Activated CD4-positive, alpha-beta T cell treated with anti-CD3 and anti-CD28 coated beads, Interleukin-10, Interleukin-2, amounts not matched to agents 100 ng/mL and 50 ng/mL, durations not matched to agents 16 hours and 8 hours (primary cell): ENCODE measurements at regions not wholly inside any gene's neighbourhood (a gene's known extent, or its start where the extent isn't known, plus 50 kb on each side); places are given as distances from the start of the nearest gene placed in this dataset.
A peak's percentile ranks its signal among the peaks of the same experiment; 100 is the strongest.
"Not testable (repeated sequence)": the region's sequence is repeated elsewhere in the genome, so short reads cannot be mapped to it uniquely, and the experiment has no call there.

Source experiments
- DNase-seq: peaks from one replicate; pipeline ENCODE4 v3.0.0-alpha.2; 2020

DNA sequence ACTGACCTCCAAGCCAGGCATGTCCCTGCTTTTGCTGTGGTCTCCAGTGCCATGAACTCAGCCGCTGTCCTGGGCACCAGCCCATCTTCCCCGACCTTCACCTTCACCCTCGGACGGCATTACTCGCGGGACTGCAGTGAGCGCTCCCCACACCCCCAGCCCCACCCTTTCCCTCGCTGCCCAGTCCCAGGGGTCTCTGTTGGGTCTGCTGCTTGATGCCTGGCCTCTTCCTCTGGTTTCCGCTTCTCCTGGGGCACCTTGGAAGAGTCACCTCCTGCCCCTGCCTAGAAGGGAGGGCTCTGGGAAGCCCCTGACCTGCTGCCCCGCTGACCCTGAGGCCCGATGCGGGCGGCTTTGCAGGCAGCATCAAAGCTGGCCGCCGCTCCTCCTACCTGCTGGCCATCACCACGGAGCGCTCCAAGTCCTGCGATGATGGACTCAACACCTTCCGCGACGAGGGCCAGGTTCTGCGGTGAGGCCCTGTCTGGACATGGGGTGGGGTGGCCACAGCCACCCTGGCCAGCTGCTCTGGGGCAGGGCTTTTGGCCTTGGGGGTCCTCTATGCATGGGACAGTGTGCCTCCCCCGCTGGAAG, 102.3 kb downstream of the ZNF267 start:
- not testable (repeated sequence) for DNase-seq

DNA sequence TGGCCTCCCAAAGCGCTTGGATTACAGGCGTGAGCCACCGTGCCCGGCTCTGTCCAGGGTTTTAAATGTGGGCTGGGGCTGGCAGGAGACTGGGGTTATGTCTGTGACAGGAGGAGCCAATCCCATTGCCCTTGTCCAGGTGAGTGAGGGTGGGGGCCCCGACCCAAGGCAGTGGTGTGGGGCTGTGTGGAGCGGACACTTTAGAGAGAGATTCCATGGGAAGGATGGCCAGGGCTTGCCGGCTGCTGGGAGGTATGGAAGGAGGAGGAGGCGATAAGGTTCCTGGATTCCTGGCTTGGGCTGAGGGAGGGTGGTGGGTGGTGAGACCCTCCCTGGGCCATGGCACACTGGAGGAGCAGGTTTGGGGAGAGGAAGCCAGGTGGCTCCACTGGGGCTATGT, 104.9 kb downstream of the ZNF267 start:
- not testable (repeated sequence) for DNase-seq

DNA sequence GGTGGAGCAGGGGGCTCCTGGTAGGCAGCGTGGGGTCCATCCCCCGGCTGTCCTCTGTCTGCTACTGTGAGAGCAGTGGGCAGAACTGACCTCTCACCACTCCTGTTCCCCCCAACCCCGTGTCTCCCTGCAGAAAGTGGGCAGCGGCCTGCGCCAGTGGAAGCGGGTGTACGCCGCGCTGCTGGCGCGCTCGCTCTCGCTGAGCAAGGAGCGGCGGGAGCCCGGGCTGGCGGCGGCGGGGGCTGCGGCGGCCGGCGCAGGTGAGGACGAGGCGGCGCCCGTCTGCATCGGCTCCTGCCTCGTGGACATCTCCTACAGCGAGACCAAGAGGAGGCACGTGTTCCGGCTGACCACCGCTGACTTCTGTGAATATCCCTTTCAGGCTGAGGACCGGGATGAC, 108.1 kb downstream of the ZNF267 start:
- not testable (repeated sequence) for DNase-seq

DNA sequence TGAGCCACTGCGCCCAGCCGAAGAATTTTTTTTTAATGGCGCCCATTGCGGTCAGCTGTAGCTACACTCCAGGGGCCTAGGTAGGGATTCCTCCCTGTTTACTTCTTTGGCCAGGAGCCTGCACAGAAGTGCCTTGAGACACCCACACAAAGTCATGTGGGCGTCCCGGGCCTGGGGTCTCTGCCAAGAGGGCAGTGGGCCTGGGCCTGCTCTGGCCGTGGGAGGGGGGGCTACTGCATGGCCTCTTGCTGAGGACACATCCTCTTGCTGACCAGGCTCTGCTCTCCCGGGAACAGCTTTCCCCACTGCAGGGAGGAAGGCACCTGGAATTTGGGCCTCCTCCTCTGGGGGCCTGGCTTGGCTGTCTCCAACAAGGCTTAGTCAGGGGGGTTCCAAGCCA, 109.4 kb downstream of the ZNF267 start:
- DNase-seq = not testable (repeated sequence)

DNA sequence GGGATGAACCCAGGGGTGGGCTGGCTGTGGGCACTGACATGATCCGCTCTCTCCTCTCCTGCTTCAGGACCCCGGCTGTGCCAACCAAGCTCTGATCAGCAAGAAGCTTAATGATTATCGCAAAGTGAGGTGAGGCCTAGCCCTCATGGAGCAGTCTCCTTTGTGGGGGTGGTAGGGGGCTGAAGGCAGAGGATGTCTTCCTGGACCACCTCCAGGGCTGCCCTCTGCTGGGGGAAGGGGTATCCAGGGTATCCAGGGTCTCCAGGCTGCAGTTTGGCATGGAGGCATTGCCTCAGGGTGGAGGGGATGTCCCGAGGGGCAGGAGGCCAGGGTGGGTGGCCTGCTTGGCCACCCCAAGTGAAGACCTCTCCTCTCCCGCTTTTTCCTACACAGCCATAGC, 110.1 kb downstream of the ZNF267 start:
- not testable (repeated sequence) for DNase-seq

DNA sequence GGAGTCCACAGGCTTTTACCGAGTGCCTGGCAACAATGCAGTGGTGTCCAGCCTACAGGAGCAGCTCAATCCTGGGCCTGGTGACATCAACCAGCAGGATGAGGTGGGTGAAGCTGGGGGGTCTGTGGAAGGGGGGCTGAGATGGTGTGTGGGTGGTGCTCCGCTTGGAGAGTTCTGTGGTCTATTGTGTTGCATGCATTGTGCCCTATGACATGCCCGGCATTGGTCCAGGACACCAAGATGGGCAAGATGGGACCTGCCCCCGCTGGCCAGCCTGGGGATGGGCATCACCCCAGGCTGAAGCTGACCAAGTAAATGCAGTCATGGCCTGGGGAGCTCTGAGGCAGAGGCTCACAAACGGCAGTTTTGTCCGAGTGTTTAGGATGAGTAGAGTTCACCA, 113.3 kb downstream of the ZNF267 start:
- not testable (repeated sequence) for DNase-seq

DNA sequence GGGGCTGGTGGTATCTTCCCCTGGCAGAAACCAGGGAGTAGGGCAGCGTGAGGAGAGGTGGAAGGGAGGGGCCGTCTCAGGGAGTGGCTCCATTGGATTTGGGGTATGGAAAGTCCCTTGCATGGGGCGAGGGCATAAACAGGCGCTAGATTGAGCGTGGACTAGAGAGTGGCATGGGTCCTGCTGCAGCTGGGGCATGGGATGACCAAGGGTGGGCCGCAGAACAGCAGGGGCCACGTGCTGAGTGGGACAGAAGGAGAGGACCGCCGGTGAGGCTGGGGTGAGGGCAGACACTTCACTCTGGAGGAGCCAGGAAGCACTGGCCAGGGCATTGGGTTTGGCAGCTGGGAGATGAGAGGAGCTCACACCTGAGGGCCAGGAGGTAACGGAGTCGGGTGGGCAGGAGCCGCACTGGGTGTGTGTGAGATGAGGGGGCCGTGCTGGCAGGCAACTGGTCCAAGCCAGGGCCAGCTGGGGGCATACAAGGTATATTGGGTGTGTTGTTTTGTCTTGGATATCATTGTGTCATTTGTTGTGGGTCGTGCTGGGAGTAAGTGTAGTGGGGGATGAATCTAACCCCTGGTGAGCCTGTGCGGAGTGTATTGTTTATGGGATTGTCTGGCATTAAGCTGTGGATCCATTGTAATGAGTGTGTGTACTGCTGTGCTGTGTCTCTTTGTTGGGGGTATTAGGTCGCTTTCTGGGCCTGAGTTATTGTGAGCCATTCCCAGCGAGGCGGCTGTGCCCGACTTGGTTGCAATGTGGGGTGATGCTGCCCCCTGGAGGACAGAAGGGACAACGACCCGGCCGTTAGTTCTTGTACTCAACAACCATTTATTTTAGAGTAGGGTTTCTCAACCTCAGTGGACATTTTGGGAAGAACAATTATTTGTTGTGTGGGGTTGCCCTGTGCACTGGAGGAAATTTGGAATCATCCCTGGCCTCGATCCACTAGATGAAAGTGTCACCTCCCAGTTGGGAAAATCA, 115.3 kb downstream of the ZNF267 start:
- peak; percentile 44 for DNase-seq

DNA sequence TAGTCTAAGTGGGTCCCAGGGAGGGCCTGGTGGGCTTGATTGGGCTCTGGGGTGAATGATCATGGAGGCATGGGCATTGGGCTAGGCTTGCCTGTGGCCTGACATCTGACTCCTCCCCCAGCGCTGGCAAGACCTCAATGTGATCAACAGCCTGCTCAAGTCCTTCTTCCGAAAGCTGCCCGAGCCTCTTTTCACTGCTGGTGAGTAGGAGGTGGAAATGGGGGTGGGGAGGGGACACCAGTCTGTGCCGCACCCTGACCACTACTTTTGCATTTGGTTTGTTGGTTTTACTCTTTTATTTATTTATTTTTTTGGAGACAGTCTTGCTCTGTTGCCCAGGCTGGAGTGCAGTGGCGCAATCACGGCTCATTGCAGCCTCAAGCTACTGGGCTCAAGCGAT, 116.7 kb downstream of the ZNF267 start:
- not testable (repeated sequence) for DNase-seq

DNA sequence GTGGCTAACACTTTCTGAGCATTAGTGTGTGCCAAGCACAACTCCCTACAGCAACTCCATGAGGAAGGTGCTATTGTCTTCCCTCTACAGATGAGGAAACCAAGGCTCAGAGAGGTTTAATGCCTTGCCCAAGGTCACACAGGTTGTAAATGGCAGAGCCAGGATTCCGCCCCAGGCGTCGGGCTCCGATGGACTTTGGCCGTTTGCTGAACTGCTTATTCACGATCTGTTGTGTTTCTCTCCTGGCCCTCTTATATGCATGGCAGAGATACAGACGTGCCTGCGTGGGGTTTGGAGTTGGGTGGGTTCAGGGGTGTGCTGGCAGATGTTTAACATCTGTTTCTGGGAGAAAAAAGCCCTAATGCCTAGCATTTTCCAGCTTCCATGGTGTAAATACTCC, 117.4 kb downstream of the ZNF267 start:
- DNase-seq = not testable (repeated sequence)

DNA sequence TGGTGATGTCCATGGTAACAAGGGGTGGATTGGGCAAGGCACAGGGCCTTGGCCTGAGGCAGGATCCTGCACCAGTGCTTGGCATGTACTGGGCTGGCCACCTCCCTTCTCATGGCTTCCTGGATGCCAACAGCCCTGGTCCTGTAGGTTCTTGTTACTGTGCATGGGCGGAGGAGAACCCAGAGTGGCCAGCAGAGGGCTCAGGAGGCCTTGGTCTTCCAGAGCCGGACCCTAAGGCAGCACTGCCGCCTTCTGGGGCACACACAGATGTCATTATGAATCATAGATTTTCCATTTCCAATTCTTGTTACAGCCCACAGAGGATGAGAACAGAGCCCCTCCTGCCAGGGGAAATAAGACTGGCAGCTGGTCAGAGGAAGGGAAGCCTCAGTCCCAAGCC, 122.7 kb downstream of the ZNF267 start:
- DNase-seq = peak; percentile 37

DNA sequence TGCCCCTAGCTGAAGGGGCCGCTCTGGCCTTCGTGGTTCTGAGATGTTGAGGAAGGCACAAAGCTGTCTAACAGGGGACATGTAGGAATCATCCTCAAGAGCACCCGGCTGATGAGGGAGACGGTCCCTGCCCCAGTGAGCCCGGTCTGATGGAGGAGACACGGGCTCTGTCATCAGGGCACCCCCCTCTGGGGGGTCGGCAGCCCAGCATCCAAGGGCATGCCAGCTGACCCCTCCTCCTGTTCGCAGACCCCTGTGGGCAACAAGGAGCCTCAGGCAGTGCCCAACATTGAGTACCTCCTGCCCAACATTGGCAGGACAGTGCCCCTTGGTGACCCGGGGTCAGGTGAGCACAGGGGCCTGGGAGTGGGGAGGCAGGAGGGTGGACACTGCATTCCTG, 128.9 kb downstream of the ZNF267 start:
- not testable (repeated sequence) for DNase-seq

DNA sequence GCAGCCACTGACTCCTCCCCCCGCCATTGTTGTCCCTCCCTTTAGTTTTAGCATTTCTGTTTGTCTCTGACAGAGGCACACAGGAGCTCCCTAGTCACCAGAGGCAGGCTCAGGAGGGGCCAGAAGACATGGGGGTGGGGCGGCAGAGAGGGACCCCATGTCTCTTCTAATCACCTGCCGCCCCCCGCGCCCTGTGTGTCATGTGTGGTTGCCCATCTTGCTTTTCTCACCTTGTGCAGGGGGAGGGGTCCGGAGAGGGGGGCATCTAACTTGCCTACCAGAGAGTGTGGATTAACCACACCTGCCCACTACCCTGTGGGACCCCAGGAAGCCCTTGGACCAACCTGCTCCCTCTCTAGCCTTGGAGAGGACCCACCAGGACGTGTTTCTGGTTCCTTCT, 130.2 kb downstream of the ZNF267 start:
- not testable (repeated sequence) for DNase-seq

DNA sequence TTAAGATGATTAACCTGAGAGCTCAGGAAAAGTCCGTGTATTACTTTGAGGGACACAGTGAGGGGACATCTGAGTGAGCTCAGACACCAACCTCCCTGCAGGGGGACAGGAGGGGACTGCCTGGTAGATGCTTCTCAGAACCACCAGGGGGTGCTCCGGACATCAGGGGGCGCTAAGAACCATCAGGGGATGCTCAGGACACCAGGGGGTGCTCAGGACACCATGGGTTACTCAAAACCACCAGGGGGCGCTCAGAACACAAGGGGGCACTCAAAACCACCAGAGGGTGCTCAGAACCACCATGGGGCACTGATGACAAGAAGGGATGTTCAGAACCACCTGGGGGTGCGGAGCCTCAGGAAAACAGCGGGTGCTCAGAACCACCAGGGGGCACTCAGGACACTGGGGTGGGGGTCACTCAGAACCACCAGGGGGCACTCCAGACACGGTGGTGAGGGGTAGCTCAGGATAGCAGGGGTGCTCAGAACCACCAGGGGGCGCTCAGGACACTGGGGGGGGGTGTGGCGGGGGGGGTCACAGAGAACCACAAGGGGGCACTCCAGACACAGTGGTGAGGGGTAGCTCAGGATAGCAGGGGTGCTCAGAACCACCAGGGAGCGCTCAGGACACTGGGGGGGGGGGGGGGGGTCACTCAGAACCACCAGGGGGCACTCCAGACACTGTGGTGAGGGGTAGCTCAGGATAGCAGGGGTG, 165.3 kb downstream of the ZNF267 start:
- peak; percentile 39 for DNase-seq

DNA sequence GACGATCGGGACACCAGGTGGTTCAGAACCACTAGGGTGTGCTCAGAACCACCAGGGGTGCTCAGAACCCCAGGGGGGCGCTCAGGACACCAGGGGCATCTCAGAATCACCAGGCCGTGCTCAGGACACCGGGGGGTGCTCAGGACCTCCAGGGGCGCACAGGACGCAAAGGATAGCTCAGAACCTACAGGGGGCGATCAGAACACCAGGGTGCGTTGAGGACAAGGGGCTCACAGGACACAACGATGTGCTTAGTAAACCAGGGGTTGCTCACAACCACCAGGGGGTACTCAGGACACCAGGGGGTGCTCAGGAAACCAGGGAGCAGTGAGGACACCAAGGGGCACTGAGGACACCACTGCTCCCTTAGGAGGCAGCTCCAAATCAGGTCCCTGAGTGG, 166.3 kb downstream of the ZNF267 start:
- DNase-seq = not testable (repeated sequence)

DNA sequence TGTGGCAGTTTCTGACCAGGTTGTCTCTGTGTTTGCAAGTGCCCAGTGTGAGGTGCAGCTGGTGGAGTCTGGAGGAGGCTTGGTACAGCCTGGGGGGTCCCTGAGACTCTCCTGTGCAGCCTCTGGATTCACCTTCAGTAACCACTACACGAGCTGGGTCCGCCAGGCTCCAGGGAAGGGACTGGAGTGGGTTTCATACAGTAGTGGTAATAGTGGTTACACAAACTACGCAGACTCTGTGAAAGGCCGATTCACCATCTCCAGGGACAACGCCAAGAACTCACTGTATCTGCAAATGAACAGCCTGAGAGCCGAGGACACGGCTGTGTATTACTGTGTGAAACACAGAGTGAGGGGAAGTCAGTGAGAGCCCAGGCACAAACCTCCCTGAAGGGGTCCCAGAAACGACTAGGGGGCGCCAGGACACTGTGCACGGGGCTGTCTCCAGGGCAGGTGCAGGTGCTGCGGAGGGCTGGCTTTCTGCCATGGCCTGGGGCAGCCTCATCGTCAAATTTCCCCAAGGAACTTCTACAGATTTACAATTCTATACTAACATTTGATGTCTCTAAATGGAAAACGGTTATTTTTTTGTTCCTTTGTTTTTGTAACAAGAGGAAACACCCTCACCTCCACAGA, 187.0 kb upstream of the TP53TG3D start:
- DNase-seq = peak; percentile 6

DNA sequence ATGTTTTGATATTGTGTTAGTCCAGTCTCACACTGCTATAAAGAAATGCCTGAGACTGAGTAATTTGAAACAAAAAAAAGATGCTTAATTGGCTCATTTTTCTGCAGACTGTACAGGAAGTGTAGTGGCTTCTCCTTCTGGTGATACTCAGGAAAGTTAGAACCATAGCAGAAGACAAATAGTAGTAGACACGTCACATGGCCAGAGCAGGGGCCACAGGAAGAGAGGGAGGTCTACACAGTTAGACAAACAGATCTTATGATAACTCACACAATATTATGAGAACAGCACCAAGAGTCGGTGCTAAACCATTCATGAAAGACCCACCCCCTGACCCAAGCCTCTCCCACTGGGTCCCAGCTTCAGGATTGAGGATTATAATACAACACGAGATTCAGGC, 181.5 kb upstream of the TP53TG3D start:
- not testable (repeated sequence) for DNase-seq

DNA sequence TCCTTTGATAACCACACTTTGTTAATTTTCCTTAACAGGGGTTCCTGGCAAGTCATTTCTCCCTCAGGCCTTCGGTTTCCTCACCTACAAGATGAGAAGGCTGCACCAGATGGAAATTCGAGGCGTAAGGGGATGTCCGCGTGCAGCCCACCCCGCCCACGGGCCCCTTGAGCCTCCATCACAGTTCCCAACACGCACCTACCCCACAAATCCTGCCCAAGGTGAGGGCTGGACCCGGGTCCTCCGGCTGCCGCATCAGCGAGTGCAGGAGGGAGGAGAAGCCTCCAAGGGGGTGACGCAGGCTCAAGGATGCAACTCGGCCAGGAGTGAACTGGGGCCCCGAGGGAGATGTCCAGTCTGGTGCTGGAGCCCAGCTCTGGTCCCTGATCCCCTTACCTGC, 169.2 kb upstream of the TP53TG3D start:
- not testable (repeated sequence) for DNase-seq

DNA sequence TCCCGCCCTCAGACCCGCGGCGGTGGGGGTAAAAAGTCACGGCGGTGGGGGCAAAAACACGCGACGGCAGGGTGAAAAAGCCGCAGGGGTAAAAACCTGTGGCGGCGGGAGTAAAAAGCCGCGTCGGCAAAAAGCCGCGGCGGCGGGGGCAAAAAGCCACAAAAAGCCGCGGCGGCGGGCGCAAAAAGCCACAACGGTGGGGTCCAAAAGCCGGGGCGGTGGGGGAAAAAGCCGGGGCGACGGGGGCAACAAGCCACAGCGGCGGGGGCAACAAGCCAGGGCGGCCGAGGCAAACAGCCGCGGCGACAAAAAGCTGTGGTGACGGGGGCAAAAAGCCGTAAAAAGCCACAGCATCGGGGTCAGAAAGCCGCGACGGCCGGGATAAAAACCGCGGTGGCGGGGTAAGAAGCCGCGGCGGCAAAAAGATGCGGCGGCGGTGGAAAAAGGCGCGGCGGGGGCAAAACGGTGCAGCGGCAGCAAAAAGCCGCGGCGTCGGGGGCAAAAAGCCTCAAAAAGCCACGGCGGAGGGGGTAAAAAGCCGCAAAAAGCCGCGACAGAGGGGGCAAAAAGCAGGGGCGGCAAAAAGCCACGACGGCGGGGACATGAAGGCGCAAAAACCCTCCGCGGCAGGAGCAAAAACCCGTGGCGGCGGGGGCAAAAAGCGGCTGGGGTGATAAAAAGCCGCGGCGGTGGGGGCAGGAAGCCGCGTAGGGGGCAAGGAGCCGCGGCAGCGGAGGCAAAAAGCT, 168.3 kb upstream of the TP53TG3D start:
- not testable (repeated sequence) for DNase-seq

DNA sequence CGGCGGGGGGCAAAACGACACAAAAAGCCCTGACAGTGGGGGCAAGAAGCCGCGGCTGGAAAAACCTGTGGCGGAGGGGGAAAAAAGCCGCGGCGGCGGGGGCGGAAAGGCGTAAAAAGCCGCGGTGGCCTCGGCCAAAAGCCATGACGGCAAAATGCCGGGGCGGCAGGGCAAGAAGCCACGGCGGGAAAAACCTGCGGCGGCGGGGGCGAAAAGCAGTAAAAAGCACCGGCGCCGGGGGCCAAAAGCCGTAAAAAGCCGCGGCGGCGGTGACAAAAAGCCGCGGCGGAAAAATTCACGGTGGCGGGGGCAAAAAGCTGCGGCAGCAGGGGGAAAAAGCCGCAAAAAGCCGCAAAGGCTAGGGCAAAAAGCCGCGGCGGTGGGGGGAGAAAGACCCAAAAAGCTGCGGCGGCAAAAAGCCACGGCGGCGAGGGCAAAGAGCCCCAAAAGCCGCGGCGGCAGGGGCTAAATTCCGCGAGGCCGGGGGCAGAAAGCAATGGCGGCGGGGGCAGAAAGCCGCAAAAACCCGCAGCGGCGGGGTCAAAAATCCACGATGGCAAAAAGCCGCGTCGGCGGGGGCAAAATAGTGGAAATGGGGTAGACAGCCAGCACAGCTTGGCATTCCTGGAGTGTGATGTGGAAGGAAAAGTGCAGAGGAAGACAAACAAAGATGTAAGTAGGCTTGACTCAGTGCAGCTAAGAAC, 167.5 kb upstream of the TP53TG3D start:
- DNase-seq = peak; percentile 4

DNA sequence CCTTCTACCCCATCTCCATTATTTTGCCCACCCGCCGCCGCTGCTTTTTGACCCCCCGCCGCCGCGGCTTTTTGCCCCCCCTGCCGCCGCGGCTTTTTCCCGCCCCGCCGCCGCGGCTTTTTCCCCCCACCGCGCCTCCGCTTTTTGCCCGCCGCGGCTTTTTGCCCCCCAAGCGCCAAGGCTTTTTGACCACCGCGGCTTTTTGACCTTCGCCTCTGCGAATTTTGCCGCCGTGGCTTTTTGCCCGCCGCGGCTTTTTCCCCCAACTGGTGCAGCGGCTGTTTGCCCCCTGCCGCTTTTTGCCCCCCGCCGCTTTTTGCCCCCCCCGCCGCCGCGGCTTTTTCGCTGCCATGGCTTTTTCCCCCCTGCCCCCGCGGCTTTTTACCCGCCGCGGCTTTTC, 137.5 kb upstream of the TP53TG3D start:
- not testable (repeated sequence) for DNase-seq

DNA sequence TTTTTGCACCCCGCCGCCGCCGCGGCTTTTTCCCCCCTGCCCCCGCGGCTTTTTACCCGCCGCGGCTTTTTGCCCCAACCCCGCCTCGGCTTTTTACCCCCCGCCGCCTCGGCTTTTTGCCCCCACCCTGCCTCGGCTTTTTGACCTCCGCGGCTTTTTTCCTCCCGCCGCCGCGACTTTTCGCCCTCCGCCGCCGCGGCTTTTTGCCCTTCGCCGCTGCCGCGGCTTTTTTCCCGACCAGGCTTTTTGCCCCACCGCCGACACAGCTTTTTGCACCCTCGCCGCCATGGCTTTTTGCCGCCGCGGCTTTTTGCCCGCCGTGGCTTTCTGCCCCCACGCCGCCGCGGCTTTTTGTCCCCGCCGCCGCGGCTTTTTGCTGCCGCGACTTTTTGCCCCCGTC, 137.0 kb upstream of the TP53TG3D start:
- DNase-seq = peak; percentile 1

DNA sequence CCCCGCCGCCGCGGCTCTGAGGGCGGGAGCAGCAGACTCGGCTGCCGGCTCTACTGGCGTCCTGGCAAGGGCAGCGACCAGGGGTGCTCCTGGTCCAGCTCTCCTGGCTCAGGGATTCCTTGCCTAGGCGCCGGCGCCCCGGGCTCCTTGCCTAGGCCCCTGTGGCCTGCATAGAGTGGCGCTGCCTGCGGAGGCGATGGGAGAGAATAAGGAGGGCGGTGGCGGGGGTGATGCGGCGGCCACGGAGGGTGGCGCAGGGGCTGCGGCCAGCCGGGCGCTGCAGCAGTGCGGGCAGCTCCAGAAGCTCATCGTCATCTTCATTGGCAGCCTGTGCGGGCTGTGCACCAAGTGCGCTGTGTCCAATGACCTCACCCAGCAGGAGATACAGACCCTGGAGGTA, 136.6 kb upstream of the TP53TG3D start:
- DNase-seq = not testable (repeated sequence)
